Thoracic aorta (tissue), 2 donors: ENCODE measurements at regions not wholly inside any gene's neighbourhood (a gene's known extent, or its start where the extent isn't known, plus 50 kb on each side); places are given as distances from the start of the nearest gene placed in this dataset.
"Not testable (repeated sequence)": the region's sequence is repeated elsewhere in the genome, so short reads cannot be mapped to it uniquely, and the experiment has no call there.

Experiments used
- ATAC-seq: fragments of 150-250 bp; one replicate; pipeline ENCODE4 v1.8.0; 2017; ENCODE audit warnings: low read depth; ENCODE audit not compliant: insufficient number of reproducible peaks, low FRiP score
- DNase-seq: peaks from one replicate; pipeline ENCODE4 v3.0.0-alpha.2; 2020; ENCODE audit warnings: low spot score
- H3K27ac ChIP-seq, 2 donors: fragments of 200-600 bp; sonication (generic); 1 replicate in 1 of 2; 2 replicates in 1 of 2; pipeline ENCODE4 v1.5.1; 2016; ENCODE audit warnings: mild to moderate bottlenecking in 2 of 2, moderate library complexity in 2 of 2
- H3K27me3 ChIP-seq: fragments of 200-600 bp; sonication (generic); replicated peaks from 2 replicates; pipeline ENCODE4 v1.6.0; 2016; ENCODE audit warnings: mild to moderate bottlenecking; ENCODE audit not compliant: insufficient read depth
- H3K36me3 ChIP-seq: fragments of 200-600 bp; sonication (generic); one replicate; pipeline ENCODE4 v1.5.1; 2016
- H3K4me1 ChIP-seq, 2 donors: fragments of 200-600 bp; sonication (generic); 1 replicate in 1 of 2; 2 replicates in 1 of 2; pipeline versions ENCODE4 v1.5.1 to v1.6.0; 2016; ENCODE audit warnings: low read depth in 2 of 2, mild to moderate bottlenecking in 1 of 2; ENCODE audit not compliant: control insufficient read depth in 1 of 2
- H3K4me3 ChIP-seq: fragments of 200-600 bp; sonication (generic); 2 replicates; pipeline ENCODE4 v1.5.1; 2016; ENCODE audit warnings: mild to moderate bottlenecking
- H3K9me3 ChIP-seq: fragments of 200-600 bp; sonication (generic); 2 replicates; pipeline ENCODE4 v1.5.1; 2016
- TF ChIP-seq, protein P1 (sequence below): fragments of 200-600 bp; sonication (generic); IDR thresholded peaks from one replicate; pipeline ENCODE4 v1.5.1; 2019; ENCODE audit warnings: antibody characterized with exemption

DNA sequence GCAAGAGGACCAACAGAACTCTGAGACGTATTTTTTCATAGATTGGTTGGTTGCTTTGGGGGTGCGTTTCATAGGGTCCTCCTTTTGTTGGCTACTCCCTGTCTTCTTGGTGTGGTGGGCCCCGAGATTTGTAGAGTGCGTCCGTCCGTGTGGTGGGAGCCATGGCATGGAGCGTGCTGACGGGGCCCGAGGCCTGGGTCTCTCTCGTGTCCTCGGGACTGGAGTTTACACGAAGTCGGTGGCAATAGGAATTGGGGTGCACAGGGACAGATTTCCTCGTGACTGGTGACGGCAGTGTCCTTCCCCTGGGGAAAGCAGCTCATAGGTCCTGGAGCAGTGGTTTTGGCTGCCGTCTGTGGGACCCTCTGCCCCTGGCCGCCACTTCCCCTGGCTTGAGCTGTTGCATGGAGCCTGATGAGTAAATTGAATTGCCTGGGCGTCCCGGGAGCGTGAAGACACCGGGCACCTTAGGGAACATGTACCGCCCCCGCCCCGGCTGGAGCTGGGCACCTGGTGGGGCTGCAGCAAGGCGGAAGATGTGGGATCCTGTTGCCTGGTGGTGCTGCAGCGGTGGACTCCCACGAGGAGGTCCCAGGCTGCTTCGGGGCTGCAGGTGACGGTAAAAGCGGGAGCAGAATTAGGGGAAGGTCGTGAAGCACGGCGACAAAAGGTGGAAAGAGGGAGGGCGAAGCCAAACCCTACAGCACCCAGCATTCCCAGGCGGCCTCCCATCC lies 153.7 kb upstream of the ALG10B start:
- TF ChIP-seq, protein P1, sequence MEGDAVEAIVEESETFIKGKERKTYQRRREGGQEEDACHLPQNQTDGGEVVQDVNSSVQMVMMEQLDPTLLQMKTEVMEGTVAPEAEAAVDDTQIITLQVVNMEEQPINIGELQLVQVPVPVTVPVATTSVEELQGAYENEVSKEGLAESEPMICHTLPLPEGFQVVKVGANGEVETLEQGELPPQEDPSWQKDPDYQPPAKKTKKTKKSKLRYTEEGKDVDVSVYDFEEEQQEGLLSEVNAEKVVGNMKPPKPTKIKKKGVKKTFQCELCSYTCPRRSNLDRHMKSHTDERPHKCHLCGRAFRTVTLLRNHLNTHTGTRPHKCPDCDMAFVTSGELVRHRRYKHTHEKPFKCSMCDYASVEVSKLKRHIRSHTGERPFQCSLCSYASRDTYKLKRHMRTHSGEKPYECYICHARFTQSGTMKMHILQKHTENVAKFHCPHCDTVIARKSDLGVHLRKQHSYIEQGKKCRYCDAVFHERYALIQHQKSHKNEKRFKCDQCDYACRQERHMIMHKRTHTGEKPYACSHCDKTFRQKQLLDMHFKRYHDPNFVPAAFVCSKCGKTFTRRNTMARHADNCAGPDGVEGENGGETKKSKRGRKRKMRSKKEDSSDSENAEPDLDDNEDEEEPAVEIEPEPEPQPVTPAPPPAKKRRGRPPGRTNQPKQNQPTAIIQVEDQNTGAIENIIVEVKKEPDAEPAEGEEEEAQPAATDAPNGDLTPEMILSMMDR, result no peak
- Histone ChIP-seq H3K27me3 (no peaks in the 10 kb centered on the region), H3K36me3 (no peaks in the 10 kb centered on the region), H3K27ac (no peak overlapping the region), H3K4me1 (no peaks in the 10 kb centered on the region), H3K4me3 (no peak overlapping the region), H3K9me3 (no peaks in the 10 kb centered on the region)
- ATAC-seq (no peak), DNase-seq (no peak)

GRCh38 chr12:38163442-38163801 lies 153.2 kb upstream of the ALG10B start:
- Histone ChIP-seq H3K4me3 (no peak overlapping the region), H3K4me1 (no peaks in the 10 kb centered on the region), H3K36me3 (no peaks in the 10 kb centered on the region), H3K9me3 (no peaks in the 10 kb centered on the region), H3K27ac (no peak overlapping the region), H3K27me3 (no peaks in the 10 kb centered on the region)
- ATAC-seq, result no peak
- TF ChIP-seq, protein P1, result no peak
- no peak for DNase-seq

DNA sequence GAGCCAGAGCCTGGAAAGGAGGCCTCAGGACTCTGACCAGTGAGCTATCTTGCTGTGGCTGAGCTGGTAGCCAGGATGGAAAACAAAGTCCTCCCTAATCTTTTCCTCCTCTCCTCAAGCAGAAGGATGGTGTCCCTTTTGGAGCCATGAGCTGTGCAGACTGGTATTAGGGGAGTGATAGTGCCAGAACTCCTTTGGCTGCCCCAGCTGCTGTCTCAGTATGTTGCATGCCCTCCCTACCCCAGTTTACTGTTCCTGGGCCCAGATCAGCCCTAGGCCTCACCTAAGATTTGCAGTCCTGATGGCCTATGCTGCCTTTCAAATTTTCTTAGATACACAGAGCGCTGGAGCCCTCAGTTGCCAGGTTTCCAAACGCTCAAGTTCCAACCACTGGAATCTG lies 150.3 kb upstream of the ALG10B start:
- H3K27me3 ChIP-seq, result no peaks in the 10 kb centered on the region
- no peaks in the 10 kb centered on the region for H3K4me1 ChIP-seq
- ATAC-seq, result no peak
- TF ChIP-seq, protein P1, result no peak
- H3K4me3 ChIP-seq, result no peak overlapping the region
- no peaks in the 10 kb centered on the region for H3K9me3 ChIP-seq
- no peak overlapping the region for H3K27ac ChIP-seq
- DNase-seq, result no peak
- no peaks in the 10 kb centered on the region for H3K36me3 ChIP-seq

- ATAC-seq (no peak), DNase-seq (no peak)
- TF ChIP-seq, protein P1, result no peak
- H3K9me3 ChIP-seq, result no peaks in the 10 kb centered on the region
- no peak overlapping the region for H3K27ac ChIP-seq
- H3K36me3 ChIP-seq, result no peaks in the 10 kb centered on the region
- no peak overlapping the region for H3K4me3 ChIP-seq
- H3K27me3 ChIP-seq, result no peaks in the 10 kb centered on the region
- H3K4me1 ChIP-seq, result no peaks in the 10 kb centered on the region
Measured at GRCh38 chr12:38175538-38175937, 141.0 kb upstream of the ALG10B start.

DNA sequence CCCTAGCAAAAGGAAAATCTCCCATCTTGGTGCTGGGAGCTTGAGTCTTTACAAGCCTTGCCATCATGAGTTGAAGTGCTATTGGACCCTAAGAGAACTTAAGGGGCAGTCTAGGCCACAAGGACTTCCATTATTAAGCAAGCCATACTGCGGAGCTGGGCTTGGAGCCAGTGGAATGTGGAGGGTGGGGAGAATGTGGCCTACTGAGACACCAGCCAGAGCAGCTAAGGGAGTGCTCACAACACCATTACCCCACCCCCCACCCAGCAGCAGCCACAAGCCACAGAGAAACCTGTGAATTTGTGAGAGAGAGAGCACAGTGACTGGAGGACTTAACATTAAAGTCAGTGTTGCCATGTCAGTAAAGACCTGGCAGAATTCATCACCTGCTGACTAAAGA lies 133.0 kb upstream of the ALG10B start:
- not testable (repeated sequence) for H3K27me3 ChIP-seq, H3K9me3 ChIP-seq, H3K4me3 ChIP-seq, ATAC-seq, H3K4me1 ChIP-seq, H3K36me3 ChIP-seq, H3K27ac ChIP-seq, DNase-seq

DNA sequence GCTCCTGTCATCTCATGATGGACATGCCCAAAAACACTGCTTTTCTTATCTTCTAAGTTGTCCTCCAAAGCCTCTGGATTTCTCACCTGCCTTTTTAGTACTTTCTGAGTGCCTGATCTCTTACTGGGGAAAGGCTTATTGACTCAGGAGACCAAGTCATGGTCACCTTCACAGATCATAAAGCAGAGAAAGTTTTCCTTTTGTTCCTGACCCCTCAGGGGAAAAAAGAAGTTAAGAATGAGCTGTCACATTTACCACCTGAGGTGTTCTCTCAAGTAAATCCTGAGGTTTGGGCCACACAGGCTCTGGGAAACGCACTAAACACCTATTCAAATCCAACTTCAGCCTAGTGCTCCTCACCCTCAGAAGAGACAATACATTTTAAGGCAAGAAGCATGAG lies 119.3 kb upstream of the ALG10B start:
- not testable (repeated sequence) for H3K27ac ChIP-seq, H3K36me3 ChIP-seq, H3K4me1 ChIP-seq, ATAC-seq, DNase-seq, H3K27me3 ChIP-seq, H3K4me3 ChIP-seq, H3K9me3 ChIP-seq
